ENCODE measurements at regions not wholly inside any gene's neighbourhood (a gene's known extent, or its start where the extent isn't known, plus 50 kb on each side); places are given as distances from the start of the nearest gene placed in this dataset.

GRCh38 chr16:85370881-85371651, 242.1 kb upstream of the GSE1 start:
- no peaks in the 10 kb centered on the region for H3K9me3 ChIP-seq
- no peak overlapping the region for H3K4me3 ChIP-seq (ENCODE audit: low read depth in 1 of 2, low read length in 1 of 2)
- no peaks in the 10 kb centered on the region for H3K27me3 ChIP-seq
- H3K36me3 ChIP-seq = no peaks in the 10 kb centered on the region
- no peak overlapping the region for H3K27ac ChIP-seq
- H3K4me1 ChIP-seq (ENCODE audit: control insufficient read depth in 1 of 2, insufficient read depth in 1 of 2, low read depth in 1 of 2, low read length in 1 of 2) = peaks cover 4 to 9% of the 10 kb centered on the region in 2 experiments
- TF ChIP-seq, protein P1, sequence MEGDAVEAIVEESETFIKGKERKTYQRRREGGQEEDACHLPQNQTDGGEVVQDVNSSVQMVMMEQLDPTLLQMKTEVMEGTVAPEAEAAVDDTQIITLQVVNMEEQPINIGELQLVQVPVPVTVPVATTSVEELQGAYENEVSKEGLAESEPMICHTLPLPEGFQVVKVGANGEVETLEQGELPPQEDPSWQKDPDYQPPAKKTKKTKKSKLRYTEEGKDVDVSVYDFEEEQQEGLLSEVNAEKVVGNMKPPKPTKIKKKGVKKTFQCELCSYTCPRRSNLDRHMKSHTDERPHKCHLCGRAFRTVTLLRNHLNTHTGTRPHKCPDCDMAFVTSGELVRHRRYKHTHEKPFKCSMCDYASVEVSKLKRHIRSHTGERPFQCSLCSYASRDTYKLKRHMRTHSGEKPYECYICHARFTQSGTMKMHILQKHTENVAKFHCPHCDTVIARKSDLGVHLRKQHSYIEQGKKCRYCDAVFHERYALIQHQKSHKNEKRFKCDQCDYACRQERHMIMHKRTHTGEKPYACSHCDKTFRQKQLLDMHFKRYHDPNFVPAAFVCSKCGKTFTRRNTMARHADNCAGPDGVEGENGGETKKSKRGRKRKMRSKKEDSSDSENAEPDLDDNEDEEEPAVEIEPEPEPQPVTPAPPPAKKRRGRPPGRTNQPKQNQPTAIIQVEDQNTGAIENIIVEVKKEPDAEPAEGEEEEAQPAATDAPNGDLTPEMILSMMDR (IDR thresholded peaks at IDR 0.05) = no peak

DNA sequence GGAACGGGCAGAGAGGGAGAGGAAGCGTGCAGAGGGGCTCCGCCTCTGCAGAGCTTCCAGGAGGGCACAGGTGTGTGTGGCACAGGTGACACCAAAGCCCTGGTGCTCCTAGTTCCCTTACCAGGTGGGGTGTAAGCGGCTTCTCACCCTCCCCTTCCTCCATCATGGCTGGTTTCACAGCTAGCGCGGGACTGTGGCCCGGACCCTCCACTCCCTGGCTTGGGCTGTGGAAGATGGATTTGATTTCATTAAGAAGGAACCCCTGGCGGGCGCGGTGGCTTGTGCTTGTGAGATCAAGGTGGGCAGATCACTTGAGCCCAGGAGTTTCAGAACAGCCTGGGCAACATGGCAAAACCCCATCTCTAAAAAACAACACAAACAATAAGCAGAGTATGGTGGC, 241.2 kb upstream of the GSE1 start:
- Histone ChIP-seq H3K27ac (no peak overlapping the region), H3K27me3 (peaks cover 8% of the 10 kb centered on the region), H3K4me1 (ENCODE audit: control insufficient read depth in 1 of 2, insufficient read depth in 1 of 2, low read depth in 1 of 2, low read length in 1 of 2) (peaks cover 4 to 9% of the 10 kb centered on the region in 2 experiments), H3K36me3 (no peaks in the 10 kb centered on the region), H3K9me3 (no peaks in the 10 kb centered on the region), H3K4me3 (ENCODE audit: low read depth in 1 of 2, low read length in 1 of 2) (no peak overlapping the region)
- TF ChIP-seq, protein P1 (IDR thresholded peaks at IDR 0.05) = no peak

- no peak overlapping the region for H3K4me3 ChIP-seq (ENCODE audit: low read depth in 1 of 2, low read length in 1 of 2)
- no peaks in the 10 kb centered on the region for H3K9me3 ChIP-seq
- H3K4me1 ChIP-seq (ENCODE audit: control insufficient read depth in 1 of 2, insufficient read depth in 1 of 2, low read depth in 1 of 2, low read length in 1 of 2) = peaks cover 4 to 9% of the 10 kb centered on the region in 2 experiments
- peaks cover 17% of the 10 kb centered on the region for H3K27me3 ChIP-seq
- H3K36me3 ChIP-seq = no peaks in the 10 kb centered on the region
- no peak overlapping the region for H3K27ac ChIP-seq
- TF ChIP-seq, protein P1 (IDR thresholded peaks at IDR 0.05) = no peak
These were observed 240.3 kb upstream of the GSE1 start for GRCh38 chr16:85372627-85373372.

- Histone ChIP-seq H3K27ac (no peak overlapping the region), H3K9me3 (no peaks in the 10 kb centered on the region), H3K4me3 (ENCODE audit: low read depth in 1 of 2, low read length in 1 of 2) (no peak overlapping the region), H3K4me1 (ENCODE audit: control insufficient read depth in 1 of 2, insufficient read depth in 1 of 2, low read depth in 1 of 2, low read length in 1 of 2) (peaks cover 4 to 9% of the 10 kb centered on the region in 2 experiments), H3K27me3 (peaks cover 28% of the 10 kb centered on the region), H3K36me3 (no peaks in the 10 kb centered on the region)
- TF ChIP-seq, protein P1 (IDR thresholded peaks at IDR 0.05) = no peak
These were observed 239.2 kb upstream of the GSE1 start for GRCh38 chr16:85373741-85374570.

DNA sequence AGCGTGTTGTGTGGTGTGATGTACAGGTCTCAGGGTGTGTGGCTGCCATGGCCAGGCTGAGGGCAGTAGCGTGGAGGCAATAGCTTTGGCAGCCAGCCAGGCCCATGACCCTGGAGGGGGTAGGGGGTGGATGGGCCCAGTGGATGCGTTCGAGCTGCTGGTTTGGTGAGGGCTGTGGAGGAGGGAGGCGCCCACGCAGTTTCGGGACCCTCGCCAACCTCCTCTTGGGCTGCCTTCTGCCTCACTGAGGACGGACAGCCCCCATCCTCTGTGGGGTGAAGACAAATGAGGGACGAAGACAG, 238.6 kb upstream of the GSE1 start:
- peaks cover 4 to 9% of the 10 kb centered on the region in 2 experiments for H3K4me1 ChIP-seq (ENCODE audit: control insufficient read depth in 1 of 2, insufficient read depth in 1 of 2, low read depth in 1 of 2, low read length in 1 of 2)

More for the DNA sequence above, 238.6 kb upstream of the GSE1 start:
- Histone ChIP-seq H3K27me3 (peaks cover 34% of the 10 kb centered on the region), H3K27ac (no peak overlapping the region), H3K4me3 (ENCODE audit: low read depth in 1 of 2, low read length in 1 of 2) (no peak overlapping the region), H3K9me3 (no peaks in the 10 kb centered on the region), H3K36me3 (no peaks in the 10 kb centered on the region)
- TF ChIP-seq, protein P1 (IDR thresholded peaks at IDR 0.05) = no peak
